HL-60/S4 (cell line): ENCODE measurements at regions not wholly inside any gene's neighbourhood (a gene's known extent, or its start where the extent isn't known, plus 50 kb on each side); places are given as distances from the start of the nearest gene placed in this dataset.

Experiments used
- in situ Hi-C: fragments of 300-500 bp; cut with MboI; formaldehyde crosslinking; loops from 2 replicates; pipeline ENCODE4 v1.14.3; 2022; ENCODE audit warnings: low sequenced_read_pairs

GRCh38 chr19:28526038-28526437 is 686.9 kb downstream of the UQCRFS1 start:
- in situ Hi-C loops: no loop called here

- in situ Hi-C loops: no loop called here
These were observed 689.3 kb downstream of the UQCRFS1 start for GRCh38 chr19:28523619-28524018.

- in situ Hi-C loops: no loop called here
These were observed 690.4 kb downstream of the UQCRFS1 start for GRCh38 chr19:28522545-28522922.

GRCh38 chr19:28521614-28522544 is 691.1 kb downstream of the UQCRFS1 start:
- in situ Hi-C loops: no loop called here

GRCh38 chr19:28520998-28521568 is 691.9 kb downstream of the UQCRFS1 start:
- in situ Hi-C loops: no loop called here

GRCh38 chr19:28519952-28520861 is 692.7 kb downstream of the UQCRFS1 start:
- in situ Hi-C loops: no loop called here

- in situ Hi-C loops: no loop called here
These were observed 693.7 kb downstream of the UQCRFS1 start for GRCh38 chr19:28519218-28519779.

- in situ Hi-C loops: no loop called here
These were observed 696.5 kb downstream of the UQCRFS1 start for GRCh38 chr19:28516415-28516872.

GRCh38 chr19:28514166-28514565 is 698.8 kb downstream of the UQCRFS1 start:
- in situ Hi-C loops: no loop called here

- in situ Hi-C loops: no loop called here
These were observed 701.3 kb downstream of the UQCRFS1 start for GRCh38 chr19:28511655-28512054.

GRCh38 chr19:28509079-28509895 is 703.7 kb downstream of the UQCRFS1 start:
- in situ Hi-C loops: no loop called here

- in situ Hi-C loops: no loop called here
These were observed 704.3 kb downstream of the UQCRFS1 start for GRCh38 chr19:28508666-28509065.

GRCh38 chr19:28505933-28506332 is 707.0 kb downstream of the UQCRFS1 start:
- in situ Hi-C loops: no loop called here

GRCh38 chr19:28505134-28505533 is 707.8 kb downstream of the UQCRFS1 start:
- in situ Hi-C loops: no loop called here

GRCh38 chr19:28504727-28505126 is 708.2 kb downstream of the UQCRFS1 start:
- in situ Hi-C loops: no loop called here

GRCh38 chr19:28504139-28504538 is 708.8 kb downstream of the UQCRFS1 start:
- in situ Hi-C loops: no loop called here

GRCh38 chr19:28502879-28503734 is 709.8 kb downstream of the UQCRFS1 start:
- in situ Hi-C loops: no loop called here

GRCh38 chr19:28501976-28502375 is 711.0 kb downstream of the UQCRFS1 start:
- in situ Hi-C loops: no loop called here

- in situ Hi-C loops: no loop called here
These were observed 711.8 kb downstream of the UQCRFS1 start for GRCh38 chr19:28500982-28501630.
